GM12878 (cell line): ENCODE measurements at regions not wholly inside any gene's neighbourhood (a gene's known extent, or its start where the extent isn't known, plus 50 kb on each side); places are given as distances from the start of the nearest gene placed in this dataset.

Experiments
- ATAC-seq: fragments of 200-7000 bp; cut with Tn5 transposase; 3 replicates; pipeline ENCODE4 v1.9.1; 2020; ENCODE audit warnings: mild to moderate bottlenecking, moderate library complexity
- BruUV-seq: library from RNA; stranded (reverse); fragments of 400-500 nt; replicated peaks from 2 replicates; lab custom pipeline; 2021; lab: Mats Ljungman, UMichigan
- CTCF ChIA-PET: fragments of 300-600 bp; sonication (Branson Sonifier 250); formaldehyde crosslinking; extraction: SDS; loops from one replicate; lab custom pipeline; 2021; ENCODE audit warnings: inconsistent platforms; lab: Yijun Ruan, JAX
- POLR2A ChIA-PET: fragments of 350-600 bp; formaldehyde crosslinking; extraction: SDS; loops from one replicate; lab custom pipeline; 2021; ENCODE audit warnings: inconsistent platforms; lab: Charles Lee
- RAD21 ChIA-PET: fragments of 300-600 bp; sonication (Branson Sonifier 250); formaldehyde crosslinking; loops from one replicate; lab custom pipeline; 2023; ENCODE audit warnings: antibody characterized with exemption; ENCODE audit not compliant: unreplicated experiment; lab: Charles Lee
- SMC1A ChIA-PET: fragments of 300-600 bp; sonication (Branson Sonifier 250); formaldehyde crosslinking; loops from one replicate; lab custom pipeline; 2023; ENCODE audit not compliant: unreplicated experiment, uncharacterized antibody; lab: Charles Lee
- DNase-seq: peaks from one replicate; pipeline ENCODE4 v3.0.0-alpha.2; 2011; ENCODE audit warnings: low read depth, low spot score
- FAIRE-seq: peaks from 3 replicates; lab custom pipeline; 2011; peaks lifted over from hg19 to GRCh38; lab: Jason Lieb, UNC
- H2AFZ ChIP-seq: 2 replicates; pipeline ENCODE4 v1.6.0; 2011; ENCODE audit warnings: low read depth, low read length, control low read depth; ENCODE audit not compliant: control insufficient read depth
- H3K27ac ChIP-seq: 2 replicates; pipeline ENCODE4 v1.5.1; 2011; ENCODE audit warnings: control low read depth; ENCODE audit not compliant: control insufficient read depth, insufficient read depth
- H3K27me3 ChIP-seq, 2 experiments: replicated peaks in 1 of 2; 2 replicates each; pipeline versions ENCODE4 v1.6.0 to v1.6.1; 2011; ENCODE audit warnings: low read length in 1 of 2; ENCODE audit not compliant: control insufficient read depth in 2 of 2, insufficient read depth in 2 of 2
- H3K36me3 ChIP-seq, 2 experiments: 2 replicates each; pipeline ENCODE4 v1.5.1; 2011; ENCODE audit warnings: low read length in 1 of 2; ENCODE audit not compliant: control insufficient read depth in 2 of 2, insufficient read depth in 2 of 2
- H3K4me1 ChIP-seq: 2 replicates; pipeline ENCODE4 v1.6.1; 2011; ENCODE audit warnings: mild to moderate bottlenecking, low read length, moderate library complexity, mixed read lengths; ENCODE audit not compliant: control insufficient read depth, insufficient read depth
- H3K4me2 ChIP-seq: 2 replicates; pipeline ENCODE4 v1.6.0; 2011; ENCODE audit warnings: control low read depth; ENCODE audit not compliant: control insufficient read depth, insufficient read depth
- H3K4me3 ChIP-seq: fragments of 200-600 bp; sonication (generic); 2 replicates; pipeline ENCODE4 v1.5.1; 2016
- H3K79me2 ChIP-seq: 2 replicates; pipeline ENCODE4 v1.6.0; 2011; ENCODE audit warnings: low read length; ENCODE audit not compliant: control insufficient read depth, insufficient read depth
- H3K9ac ChIP-seq: 2 replicates; pipeline ENCODE4 v1.8.0; 2011; ENCODE audit warnings: low read length, control low read depth, mixed read lengths; ENCODE audit not compliant: control insufficient read depth, insufficient read depth
- H3K9me3 ChIP-seq: replicated peaks from 3 replicates; pipeline ENCODE4 v1.5.1; 2011; ENCODE audit warnings: mild to moderate bottlenecking, low read length; ENCODE audit not compliant: control insufficient read depth, insufficient read depth
- H4K20me1 ChIP-seq: 2 replicates; pipeline ENCODE4 v1.6.0; 2011; ENCODE audit not compliant: control insufficient read depth, insufficient read depth
- HDGF ChIP-seq: fragments of 450-650 bp; IDR thresholded peaks from 2 replicates; pipeline ENCODE4 v1.6.1; 2016; ENCODE audit warnings: antibody characterized with exemption
- RB1 ChIP-seq: fragments of 450-650 bp; formaldehyde crosslinking; IDR thresholded peaks from 2 replicates; pipeline ENCODE4 v1.6.1; 2017; ENCODE audit warnings: mild to moderate bottlenecking, borderline replicate concordance
- ZNF274 ChIP-seq: IDR thresholded peaks from one replicate; pipeline ENCODE4 v1.8.0; 2011; ENCODE audit not compliant: insufficient read length, insufficient read depth
- WGBS: methylation state at CpG from one replicate; pipeline ENCODE4 v1.1.6; 2016; ENCODE audit warnings: low lambda C conversion rate; ENCODE audit not compliant: insufficient replicate concordance, insufficient coverage; ENCODE audit errors: missing lambda C conversion rate; 5-methylcytosine and 5-hydroxymethylcytosine counted together
- in situ Hi-C: fragments of 300-500 bp; cut with MboI; formaldehyde crosslinking; loops from 9 replicates; pipeline ENCODE4 v1.14.3; 2018; ENCODE audit warnings: mixed read lengths
- intact Hi-C: fragments of 100-400 bp; cut with micrococcal nuclease; formaldehyde crosslinking; loops from one replicate; pipeline ENCODE4 v1.14.2; 2022; ENCODE audit not compliant: unreplicated experiment
- TF ChIP-seq, protein P1 (sequence below): IDR thresholded peaks from 2 replicates; pipeline ENCODE4 v1.6.1; 2011; ENCODE audit warnings: low read depth, mild to moderate bottlenecking, low read length, moderate library complexity, borderline replicate concordance; ENCODE audit errors: extremely low read depth

DNA sequence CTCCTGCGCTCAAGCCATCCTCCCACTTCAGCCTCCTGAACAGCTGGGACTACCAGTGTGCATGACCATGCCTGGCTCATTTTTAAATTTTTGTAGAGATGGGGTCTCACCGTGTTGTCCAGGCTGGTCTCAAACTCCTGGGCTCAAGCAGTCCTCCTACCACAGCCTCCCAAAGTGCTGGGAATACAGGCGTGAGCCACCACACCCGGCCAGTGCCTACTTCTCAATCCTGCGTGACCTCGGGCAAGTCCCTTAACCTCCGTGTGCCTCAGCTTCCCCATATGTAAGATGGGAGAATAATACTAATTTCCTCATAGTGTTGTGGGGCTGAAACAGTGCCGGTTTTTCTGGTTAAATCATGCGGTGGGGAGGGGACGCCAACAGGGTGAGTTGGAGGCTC is 143.5 kb upstream of the CIBAR2 start:
- no peak overlapping the region for H3K4me2 ChIP-seq
- ATAC-seq (no peak), FAIRE-seq (no peak), DNase-seq (no peak)
- in situ Hi-C loops: no loop called here
- H3K79me2 ChIP-seq: no peaks in the 10 kb centered on the region
- peaks cover 3% of the 10 kb centered on the region; the same call in 1 of the 2 replicates for H3K4me1 ChIP-seq
- H2AFZ ChIP-seq: no peak overlapping the region
- no peak overlapping the region for H3K27ac ChIP-seq
- POLR2A ChIA-PET: no interaction called here
- H3K27me3 ChIP-seq: peaks cover 5 to 7% of the 10 kb centered on the region in 2 experiments; a peak in 3 of 4 replicates
- RAD21 ChIA-PET: no interaction called here
- TF ChIP-seq HDGF (no peak), RB1 (no peak)
- TF ChIP-seq, protein P1, sequence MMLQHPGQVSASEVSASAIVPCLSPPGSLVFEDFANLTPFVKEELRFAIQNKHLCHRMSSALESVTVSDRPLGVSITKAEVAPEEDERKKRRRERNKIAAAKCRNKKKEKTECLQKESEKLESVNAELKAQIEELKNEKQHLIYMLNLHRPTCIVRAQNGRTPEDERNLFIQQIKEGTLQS: no peak
- no TSS peak for BruUV-seq
- no peaks in the 10 kb centered on the region for H4K20me1 ChIP-seq
- SMC1A ChIA-PET: no interaction called here
- intact Hi-C loops: no loop called here
- H3K36me3 ChIP-seq: no peaks in the 10 kb centered on the region
- no peak overlapping the region for H3K9ac ChIP-seq
- CTCF ChIA-PET: interaction anchor here (0.8 to 4.4 kb wide), 3 partner anchors 19 to 149 kb away, joined by 3 to 28 read pairs (median 3); no protein-coding TSS in a partner anchor
- H3K9me3 ChIP-seq: no peaks in the 10 kb centered on the region
- H3K4me3 ChIP-seq: no peak overlapping the region
- 28% methylated on average over 10 of the region's 10 CpGs for WGBS

DNA sequence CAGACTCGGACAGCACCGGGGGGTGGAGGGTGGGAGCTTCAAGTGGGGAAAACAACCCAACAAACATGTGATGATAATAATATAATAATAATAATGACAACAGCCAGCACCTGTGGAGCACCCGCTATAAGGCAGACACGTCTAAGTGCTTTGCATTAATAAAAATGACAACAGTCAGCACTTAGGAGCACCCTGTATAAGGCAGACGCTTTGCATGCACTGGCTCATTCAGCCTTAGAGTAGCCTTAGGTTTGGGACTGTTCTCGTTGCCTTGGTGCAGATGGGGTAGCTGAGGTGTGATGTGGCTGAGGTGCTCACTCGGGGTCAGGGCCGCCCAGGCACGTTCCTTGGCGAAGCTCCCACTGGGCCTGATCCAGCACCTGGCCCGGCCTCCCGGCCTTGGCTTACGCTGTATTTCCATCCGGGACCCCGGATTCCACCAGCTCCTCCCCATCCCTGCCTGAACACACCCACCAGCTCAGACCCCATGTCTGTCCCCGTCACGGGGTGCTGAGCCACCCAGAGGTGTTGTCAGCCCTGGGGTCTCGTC is 144.0 kb upstream of the CIBAR2 start:
- TF ChIP-seq ZNF274: no peak
- 26% methylated on average over 18 of the region's 18 CpGs for WGBS
- FAIRE-seq (no peak), ATAC-seq (no peak), DNase-seq (no peak)
- no TSS peak for BruUV-seq
- RAD21 ChIA-PET: no interaction called here
- intact Hi-C loops: no loop called here
- peaks cover 3% of the 10 kb centered on the region; the same call in 1 of the 2 replicates for H3K4me1 ChIP-seq
- POLR2A ChIA-PET: no interaction called here
- H3K4me3 ChIP-seq: no peak overlapping the region
- H3K9ac ChIP-seq: no peak overlapping the region
- H3K9me3 ChIP-seq: no peaks in the 10 kb centered on the region
- H3K27me3 ChIP-seq: peaks cover 5 to 11% of the 10 kb centered on the region in 2 experiments; a peak in 3 of 4 replicates
- no peak overlapping the region for H3K27ac ChIP-seq
- no peaks in the 10 kb centered on the region for H4K20me1 ChIP-seq
- H3K4me2 ChIP-seq: no peak overlapping the region
- SMC1A ChIA-PET: no interaction called here
- no peak overlapping the region for H2AFZ ChIP-seq
- in situ Hi-C loops: no loop called here
- no peaks in the 10 kb centered on the region for H3K79me2 ChIP-seq
- H3K36me3 ChIP-seq: no peaks in the 10 kb centered on the region
- CTCF ChIA-PET: interaction anchor here (0.8 to 1.0 kb wide), 2 partner anchors 19 to 149 kb away, joined by 3 read pairs; no protein-coding TSS in a partner anchor
